Liver (tissue), 3 donors: ENCODE measurements at regions not wholly inside any gene's neighbourhood (a gene's known extent, or its start where the extent isn't known, plus 50 kb on each side); places are given as distances from the start of the nearest gene placed in this dataset.

Experiments
- ATF3 ChIP-seq: IDR thresholded peaks from 2 replicates; pipeline ENCODE4 v1.6.1; 2016; ENCODE audit warnings: antibody characterized with exemption
- EGR1 ChIP-seq, 2 donors: IDR thresholded peaks; 2 replicates each; pipeline ENCODE4 v1.6.1; 2016 to 2018; ENCODE audit warnings: antibody characterized with exemption in 2 of 2, low read depth in 2 of 2
- FOXA1 ChIP-seq: IDR thresholded peaks from 2 replicates; pipeline ENCODE4 v1.6.1; 2016; ENCODE audit warnings: antibody characterized with exemption
- HNF4G ChIP-seq: IDR thresholded peaks from 2 replicates; pipeline ENCODE4 v1.6.1; 2016; ENCODE audit warnings: antibody characterized with exemption
- JUND ChIP-seq, 2 donors: IDR thresholded peaks; 2 replicates each; pipeline ENCODE4 v1.6.1; 2016; ENCODE audit warnings: antibody characterized with exemption in 2 of 2
- MAX ChIP-seq: IDR thresholded peaks from 2 replicates; pipeline ENCODE4 v1.6.1; 2016; ENCODE audit warnings: antibody characterized with exemption
- RXRA ChIP-seq, 2 donors: IDR thresholded peaks; 2 replicates each; pipeline ENCODE4 v1.6.1; 2017 to 2018; ENCODE audit warnings: antibody characterized with exemption in 2 of 2, mild to moderate bottlenecking in 1 of 2
- SP1 ChIP-seq: IDR thresholded peaks from 2 replicates; pipeline ENCODE4 v1.6.1; 2018; ENCODE audit warnings: antibody characterized with exemption, mild to moderate bottlenecking
- TAF1 ChIP-seq: conservative IDR thresholded peaks from 2 replicates; pipeline ENCODE4 v1.6.1; 2016; ENCODE audit warnings: antibody characterized with exemption, mild to moderate bottlenecking
- YY1 ChIP-seq: IDR thresholded peaks from 2 replicates; pipeline ENCODE4 v1.6.1; 2016; ENCODE audit warnings: antibody characterized with exemption, mild to moderate bottlenecking
- TF ChIP-seq, protein P1 (sequence below): fragments of 150-350 bp; IDR thresholded peaks from 2 replicates; pipeline ENCODE4 v1.5.1; 2017; ENCODE audit warnings: improper control_type of control experiment, low read depth, low read length; ENCODE audit not compliant: missing input control
- TF ChIP-seq, protein P2 (sequence below): IDR thresholded peaks from 2 replicates; pipeline ENCODE4 v1.6.1; 2016; ENCODE audit warnings: antibody characterized with exemption
- TF ChIP-seq, protein P3 (sequence below): IDR thresholded peaks from 2 replicates; pipeline ENCODE4 v1.6.1; 2016; ENCODE audit warnings: antibody characterized with exemption, mild to moderate bottlenecking
- donor health status: healthy.
- donor health status: healthy.

- TF ChIP-seq, protein P1, sequence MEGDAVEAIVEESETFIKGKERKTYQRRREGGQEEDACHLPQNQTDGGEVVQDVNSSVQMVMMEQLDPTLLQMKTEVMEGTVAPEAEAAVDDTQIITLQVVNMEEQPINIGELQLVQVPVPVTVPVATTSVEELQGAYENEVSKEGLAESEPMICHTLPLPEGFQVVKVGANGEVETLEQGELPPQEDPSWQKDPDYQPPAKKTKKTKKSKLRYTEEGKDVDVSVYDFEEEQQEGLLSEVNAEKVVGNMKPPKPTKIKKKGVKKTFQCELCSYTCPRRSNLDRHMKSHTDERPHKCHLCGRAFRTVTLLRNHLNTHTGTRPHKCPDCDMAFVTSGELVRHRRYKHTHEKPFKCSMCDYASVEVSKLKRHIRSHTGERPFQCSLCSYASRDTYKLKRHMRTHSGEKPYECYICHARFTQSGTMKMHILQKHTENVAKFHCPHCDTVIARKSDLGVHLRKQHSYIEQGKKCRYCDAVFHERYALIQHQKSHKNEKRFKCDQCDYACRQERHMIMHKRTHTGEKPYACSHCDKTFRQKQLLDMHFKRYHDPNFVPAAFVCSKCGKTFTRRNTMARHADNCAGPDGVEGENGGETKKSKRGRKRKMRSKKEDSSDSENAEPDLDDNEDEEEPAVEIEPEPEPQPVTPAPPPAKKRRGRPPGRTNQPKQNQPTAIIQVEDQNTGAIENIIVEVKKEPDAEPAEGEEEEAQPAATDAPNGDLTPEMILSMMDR = no peak
- TF ChIP-seq TAF1 = no peak
- no peak for TF ChIP-seq JUND (IDR thresholded peaks at IDR 0.05)
- TF ChIP-seq YY1 = no peak
- no peak for TF ChIP-seq ATF3
- no peak for TF ChIP-seq FOXA1
- TF ChIP-seq, protein P2, sequence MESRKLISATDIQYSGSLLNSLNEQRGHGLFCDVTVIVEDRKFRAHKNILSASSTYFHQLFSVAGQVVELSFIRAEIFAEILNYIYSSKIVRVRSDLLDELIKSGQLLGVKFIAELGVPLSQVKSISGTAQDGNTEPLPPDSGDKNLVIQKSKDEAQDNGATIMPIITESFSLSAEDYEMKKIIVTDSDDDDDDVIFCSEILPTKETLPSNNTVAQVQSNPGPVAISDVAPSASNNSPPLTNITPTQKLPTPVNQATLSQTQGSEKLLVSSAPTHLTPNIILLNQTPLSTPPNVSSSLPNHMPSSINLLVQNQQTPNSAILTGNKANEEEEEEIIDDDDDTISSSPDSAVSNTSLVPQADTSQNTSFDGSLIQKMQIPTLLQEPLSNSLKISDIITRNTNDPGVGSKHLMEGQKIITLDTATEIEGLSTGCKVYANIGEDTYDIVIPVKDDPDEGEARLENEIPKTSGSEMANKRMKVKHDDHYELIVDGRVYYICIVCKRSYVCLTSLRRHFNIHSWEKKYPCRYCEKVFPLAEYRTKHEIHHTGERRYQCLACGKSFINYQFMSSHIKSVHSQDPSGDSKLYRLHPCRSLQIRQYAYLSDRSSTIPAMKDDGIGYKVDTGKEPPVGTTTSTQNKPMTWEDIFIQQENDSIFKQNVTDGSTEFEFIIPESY = no peak
- no peak for TF ChIP-seq RXRA (IDR thresholded peaks at IDR 0.05)
- TF ChIP-seq HNF4G = no peak
- no peak for TF ChIP-seq MAX
- TF ChIP-seq SP1 = no peak
- TF ChIP-seq EGR1 (IDR thresholded peaks at IDR 0.05; ENCODE audit: low read depth in 2 of 2) = no peak
- TF ChIP-seq, protein P3, sequence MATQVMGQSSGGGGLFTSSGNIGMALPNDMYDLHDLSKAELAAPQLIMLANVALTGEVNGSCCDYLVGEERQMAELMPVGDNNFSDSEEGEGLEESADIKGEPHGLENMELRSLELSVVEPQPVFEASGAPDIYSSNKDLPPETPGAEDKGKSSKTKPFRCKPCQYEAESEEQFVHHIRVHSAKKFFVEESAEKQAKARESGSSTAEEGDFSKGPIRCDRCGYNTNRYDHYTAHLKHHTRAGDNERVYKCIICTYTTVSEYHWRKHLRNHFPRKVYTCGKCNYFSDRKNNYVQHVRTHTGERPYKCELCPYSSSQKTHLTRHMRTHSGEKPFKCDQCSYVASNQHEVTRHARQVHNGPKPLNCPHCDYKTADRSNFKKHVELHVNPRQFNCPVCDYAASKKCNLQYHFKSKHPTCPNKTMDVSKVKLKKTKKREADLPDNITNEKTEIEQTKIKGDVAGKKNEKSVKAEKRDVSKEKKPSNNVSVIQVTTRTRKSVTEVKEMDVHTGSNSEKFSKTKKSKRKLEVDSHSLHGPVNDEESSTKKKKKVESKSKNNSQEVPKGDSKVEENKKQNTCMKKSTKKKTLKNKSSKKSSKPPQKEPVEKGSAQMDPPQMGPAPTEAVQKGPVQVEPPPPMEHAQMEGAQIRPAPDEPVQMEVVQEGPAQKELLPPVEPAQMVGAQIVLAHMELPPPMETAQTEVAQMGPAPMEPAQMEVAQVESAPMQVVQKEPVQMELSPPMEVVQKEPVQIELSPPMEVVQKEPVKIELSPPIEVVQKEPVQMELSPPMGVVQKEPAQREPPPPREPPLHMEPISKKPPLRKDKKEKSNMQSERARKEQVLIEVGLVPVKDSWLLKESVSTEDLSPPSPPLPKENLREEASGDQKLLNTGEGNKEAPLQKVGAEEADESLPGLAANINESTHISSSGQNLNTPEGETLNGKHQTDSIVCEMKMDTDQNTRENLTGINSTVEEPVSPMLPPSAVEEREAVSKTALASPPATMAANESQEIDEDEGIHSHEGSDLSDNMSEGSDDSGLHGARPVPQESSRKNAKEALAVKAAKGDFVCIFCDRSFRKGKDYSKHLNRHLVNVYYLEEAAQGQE = no peak
These were observed 929.8 kb upstream of the SLITRK1 start for GRCh38 chr13:84812078-84812477.
